ENCODE measurements at regions not wholly inside any gene's neighbourhood (a gene's known extent, or its start where the extent isn't known, plus 50 kb on each side); places are given as distances from the start of the nearest gene placed in this dataset.

- intact Hi-C loops (cut with DNase I) = no loop called here
- TF ChIP-seq CTCF (IDR thresholded peaks at IDR 0.05) = no peak
- Histone ChIP-seq H3K4me3 (no peak overlapping the region), H3K27me3 (no peaks in the 10 kb centered on the region), H3K9me3 (no peaks in the 10 kb centered on the region), H3K27ac (no peak overlapping the region), H3K36me3 (no peaks in the 10 kb centered on the region), H3K4me1 (no peaks in the 10 kb centered on the region)
- WGBS, 2 donors = 37 to 45% methylated on average over 1 of the region's 1 CpG
- FAIRE-seq (no peak), DNase-seq (no peak), ATAC-seq (no peak)
Observed at GRCh38 chr9:116060631-116061030, 93.0 kb upstream of the PAPPA start.

GRCh38 chr9:116061546-116062205, 91.9 kb upstream of the PAPPA start:
- Histone ChIP-seq H3K27ac (no peak overlapping the region), H3K9me3 (no peaks in the 10 kb centered on the region), H3K27me3 (no peaks in the 10 kb centered on the region), H3K4me3 (no peak overlapping the region), H3K36me3 (no peaks in the 10 kb centered on the region), H3K4me1 (no peaks in the 10 kb centered on the region)
- DNase-seq = no peak
- intact Hi-C loops (cut with DNase I) = no loop called here
- no peak for TF ChIP-seq CTCF (IDR thresholded peaks at IDR 0.05)
- 51% methylated on average over 2 of the region's 2 CpGs for WGBS, 2 donors
- ATAC-seq = no peak
- FAIRE-seq = no peak

- intact Hi-C loops (cut with DNase I) = no loop called here
- DNase-seq = no peak
- no peak for FAIRE-seq
- Histone ChIP-seq H3K9me3 (no peaks in the 10 kb centered on the region), H3K36me3 (no peaks in the 10 kb centered on the region), H3K4me1 (no peaks in the 10 kb centered on the region), H3K27ac (no peak overlapping the region), H3K4me3 (no peak overlapping the region), H3K27me3 (no peaks in the 10 kb centered on the region)
- WGBS, 2 donors = 66 to 79% methylated on average over 2 of the region's 2 CpGs
- TF ChIP-seq CTCF (IDR thresholded peaks at IDR 0.05) = no peak
- ATAC-seq = no peak
Observed at GRCh38 chr9:116062206-116062550, 91.4 kb upstream of the PAPPA start.

GRCh38 chr9:116064970-116065369, 88.6 kb upstream of the PAPPA start:
- intact Hi-C loops (cut with DNase I) = no loop called here
- H3K27ac ChIP-seq = no peak overlapping the region
- no peaks in the 10 kb centered on the region for H3K9me3 ChIP-seq
- no peak for DNase-seq
- no peaks in the 10 kb centered on the region for H3K4me1 ChIP-seq
- no peak overlapping the region for H3K4me3 ChIP-seq
- no peak for ATAC-seq
- no peak for TF ChIP-seq CTCF (IDR thresholded peaks at IDR 0.05)
- H3K27me3 ChIP-seq = no peaks in the 10 kb centered on the region
- H3K36me3 ChIP-seq = no peaks in the 10 kb centered on the region
- WGBS, 2 donors = 55 to 79% methylated on average over 3 of the region's 3 CpGs
- no peak for FAIRE-seq

GRCh38 chr9:116066221-116066620, 87.4 kb upstream of the PAPPA start:
- intact Hi-C loops (cut with DNase I) = no loop called here
- Histone ChIP-seq H3K4me3 (no peak overlapping the region), H3K27me3 (no peaks in the 10 kb centered on the region), H3K9me3 (no peaks in the 10 kb centered on the region), H3K27ac (no peak overlapping the region), H3K4me1 (no peaks in the 10 kb centered on the region), H3K36me3 (no peaks in the 10 kb centered on the region)
- TF ChIP-seq CTCF (IDR thresholded peaks at IDR 0.05) = no peak
- DNase-seq (no peak), FAIRE-seq (no peak), ATAC-seq (no peak)
- 73 to 78% methylated on average over 3 of the region's 3 CpGs for WGBS, 2 donors
